ENCODE measurements at regions not wholly inside any gene's neighbourhood (a gene's known extent, or its start where the extent isn't known, plus 50 kb on each side); places are given as distances from the start of the nearest gene placed in this dataset.

- no peaks in the 10 kb centered on the region for H3K36me3 ChIP-seq
- H3K4me1 ChIP-seq = no peaks in the 10 kb centered on the region
- intact Hi-C loops (cut with DNase I; ENCODE audit: low total_unique reads) = no loop called here
- no peak overlapping the region for H3K27ac ChIP-seq
- DNase-seq (no peak), ATAC-seq (no peak)
- no peaks in the 10 kb centered on the region for H3K27me3 ChIP-seq
- no peak overlapping the region for H3K4me3 ChIP-seq
- in situ Hi-C loops (cut with MboI; ENCODE audit: low sequenced_read_pairs in 4 of 4) = no loop called here
- no peaks in the 10 kb centered on the region for H3K9me3 ChIP-seq
- TF ChIP-seq CTCF (IDR thresholded peaks at IDR 0.05 in 4 of 5, conservative IDR thresholded peaks at IDR 0.05 in 1 of 5) (no peak), POLR2A (IDR thresholded peaks at IDR 0.05) (no peak)
These were observed 99.5 kb upstream of the API5 start for GRCh38 chr11:43212279-43212678.

- Histone ChIP-seq H3K27me3 (no peaks in the 10 kb centered on the region), H3K36me3 (no peaks in the 10 kb centered on the region), H3K9me3 (no peaks in the 10 kb centered on the region), H3K27ac (no peak overlapping the region), H3K4me3 (no peak overlapping the region), H3K4me1 (no peaks in the 10 kb centered on the region)
- no peak for TF ChIP-seq CTCF (IDR thresholded peaks at IDR 0.05 in 4 of 5, conservative IDR thresholded peaks at IDR 0.05 in 1 of 5)
- TF ChIP-seq POLR2A (IDR thresholded peaks at IDR 0.05) = no peak
- in situ Hi-C loops (cut with MboI; ENCODE audit: low sequenced_read_pairs in 4 of 4) = no loop called here
- DNase-seq = no peak
- no peak for ATAC-seq
- intact Hi-C loops (cut with DNase I; ENCODE audit: low total_unique reads) = no loop called here
These were observed 97.3 kb upstream of the API5 start for GRCh38 chr11:43214471-43214870.

- H3K9me3 ChIP-seq = no peaks in the 10 kb centered on the region
- no peak overlapping the region for H3K4me3 ChIP-seq
- no peak overlapping the region for H3K27ac ChIP-seq
- H3K36me3 ChIP-seq = no peaks in the 10 kb centered on the region
- no peaks in the 10 kb centered on the region for H3K4me1 ChIP-seq
- no peaks in the 10 kb centered on the region for H3K27me3 ChIP-seq
- in situ Hi-C loops (cut with MboI; ENCODE audit: low sequenced_read_pairs in 4 of 4) = no loop called here
- ATAC-seq (no peak), DNase-seq (no peak)
- TF ChIP-seq CTCF (IDR thresholded peaks at IDR 0.05 in 4 of 5, conservative IDR thresholded peaks at IDR 0.05 in 1 of 5) (no peak), POLR2A (IDR thresholded peaks at IDR 0.05) (no peak)
- intact Hi-C loops (cut with DNase I; ENCODE audit: low total_unique reads) = no loop called here
These were observed 93.9 kb upstream of the API5 start for GRCh38 chr11:43217849-43218248.

GRCh38 chr11:43222215-43222614, 89.6 kb upstream of the API5 start:
- intact Hi-C loops (cut with DNase I; ENCODE audit: low total_unique reads) = no loop called here

More at GRCh38 chr11:43222215-43222614, 89.6 kb upstream of the API5 start:
- Histone ChIP-seq H3K27ac (no peak overlapping the region), H3K4me1 (no peaks in the 10 kb centered on the region), H3K27me3 (no peaks in the 10 kb centered on the region), H3K36me3 (no peaks in the 10 kb centered on the region), H3K9me3 (no peaks in the 10 kb centered on the region), H3K4me3 (no peak overlapping the region)
- ATAC-seq (no peak), DNase-seq (no peak)
- in situ Hi-C loops (cut with MboI; ENCODE audit: low sequenced_read_pairs in 4 of 4) = no loop called here
- TF ChIP-seq CTCF (IDR thresholded peaks at IDR 0.05 in 4 of 5, conservative IDR thresholded peaks at IDR 0.05 in 1 of 5) (no peak), POLR2A (IDR thresholded peaks at IDR 0.05) (no peak)
